Esophagus muscularis mucosa (tissue), 4 donors: ENCODE measurements at regions not wholly inside any gene's neighbourhood (a gene's known extent, or its start where the extent isn't known, plus 50 kb on each side); places are given as distances from the start of the nearest gene placed in this dataset.

Experiments used
- DNase-seq: peaks from one replicate; pipeline ENCODE4 v3.0.0-alpha.2; 2017; ENCODE audit errors: extremely low spot score
- H3K27ac ChIP-seq, 4 donors: fragments of 200-600 bp; sonication (generic); replicated peaks in 1 of 4; 1 replicate in 3 of 4; 2 replicates in 1 of 4; pipeline ENCODE4 v1.5.1; 2016 to 2019; ENCODE audit warnings: mild to moderate bottlenecking in 1 of 4
- H3K27me3 ChIP-seq, 4 donors: fragments of 200-600 bp; sonication (generic); one replicate each; pipeline versions ENCODE4 v1.5.1 to v1.6.0; 2016 to 2019
- H3K36me3 ChIP-seq, 4 donors: fragments of 200-600 bp; sonication (generic); one replicate each; pipeline ENCODE4 v1.5.1; 2016 to 2019
- H3K4me1 ChIP-seq, 4 donors: fragments of 200-600 bp; sonication (generic); one replicate each; pipeline ENCODE4 v1.5.1; 2016 to 2019
- H3K4me3 ChIP-seq, 4 donors: fragments of 200-600 bp; sonication (generic); 1 replicate in 2 of 4; 2 replicates in 2 of 4; pipeline ENCODE4 v1.5.1; 2016 to 2019; ENCODE audit warnings: mild to moderate bottlenecking in 4 of 4, moderate library complexity in 1 of 4
- H3K9me3 ChIP-seq, 4 donors: fragments of 200-600 bp; sonication (generic); 1 replicate in 3 of 4; 2 replicates in 1 of 4; pipeline ENCODE4 v1.5.1; 2016 to 2019
- CTCF ChIP-seq, 3 experiments: fragments of 200-600 bp in 2 of 3; fragments of 450-650 bp in 1 of 3; sonication (generic) in 2 of 3; IDR thresholded peaks; one replicate each; pipeline ENCODE4 v1.5.1; 2017 to 2019; ENCODE audit warnings: antibody characterized with exemption in 3 of 3, mild to moderate bottlenecking in 2 of 3, moderate library complexity in 1 of 3
- EP300 ChIP-seq: sonication (generic); formaldehyde crosslinking; IDR thresholded peaks from one replicate; pipeline ENCODE4 v1.6.1; 2017; ENCODE audit warnings: antibody characterized with exemption
- POLR2A ChIP-seq: fragments of 450-650 bp; IDR thresholded peaks from one replicate; pipeline ENCODE4 v1.6.1; 2017; ENCODE audit warnings: antibody characterized with exemption, moderate library complexity, mild to moderate bottlenecking, low read depth
- POLR2AphosphoS5 ChIP-seq, 2 donors: sonication (generic); formaldehyde crosslinking; IDR thresholded peaks; one replicate each; pipeline ENCODE4 v1.6.1; 2017; ENCODE audit warnings: antibody characterized with exemption in 2 of 2
- WGBS: methylation state at CpG from one replicate; pipeline ENCODE4 v1.1.5; 2018; 5-methylcytosine and 5-hydroxymethylcytosine counted together
- intact Hi-C: fragments of 100-400 bp; cut with DNase I; formaldehyde crosslinking; loops from one replicate; pipeline ENCODE4 v1.15.1; 2023

GRCh38 chr6:87995461-87995860 is 52.2 kb upstream of the SPACA1 start:
- Histone ChIP-seq H3K27ac (no peak overlapping the region), H3K4me1 (no peaks in the 10 kb centered on the region), H3K36me3 (no peaks in the 10 kb centered on the region), H3K9me3 (no peaks in the 10 kb centered on the region), H3K4me3 (no peak overlapping the region), H3K27me3 (no peaks in the 10 kb centered on the region)
- TF ChIP-seq EP300 (no peak), CTCF (IDR thresholded peaks at IDR 0.05) (no peak), POLR2AphosphoS5 (IDR thresholded peaks at IDR 0.05) (no peak), POLR2A (no peak)
- intact Hi-C loops, result no loop called here
- 53% methylated on average over 7 of the region's 7 CpGs for WGBS
- DNase-seq, result no peak

DNA sequence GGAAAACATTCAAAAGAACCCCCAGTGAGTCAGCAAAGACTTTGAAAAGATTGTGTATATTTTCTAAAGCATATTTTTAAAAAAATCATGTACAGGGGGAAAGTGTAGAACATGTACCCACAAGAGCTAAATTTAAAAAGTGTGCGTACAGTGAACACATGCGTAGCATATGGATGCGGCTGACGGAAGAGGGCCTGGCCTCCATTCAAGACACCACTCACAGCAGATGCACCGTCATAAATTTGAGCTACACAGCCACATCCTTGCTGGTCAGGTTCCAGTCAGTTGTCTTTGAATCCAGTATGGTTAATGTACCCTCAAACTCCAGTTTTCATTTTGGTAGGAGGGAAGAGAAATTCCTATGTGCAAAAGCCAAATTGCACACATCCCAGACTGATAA is 54.3 kb upstream of the SPACA1 start:
- Histone ChIP-seq H3K9me3 (no peaks in the 10 kb centered on the region), H3K27ac (no peak overlapping the region), H3K36me3 (no peaks in the 10 kb centered on the region), H3K4me1 (no peaks in the 10 kb centered on the region), H3K4me3 (no peak overlapping the region), H3K27me3 (no peaks in the 10 kb centered on the region)
- 80% methylated on average over 5 of the region's 5 CpGs for WGBS
- intact Hi-C loops, result no loop called here
- no peak for TF ChIP-seq EP300
- no peak for TF ChIP-seq CTCF (IDR thresholded peaks at IDR 0.05)
- TF ChIP-seq POLR2A, result no peak
- no peak for TF ChIP-seq POLR2AphosphoS5 (IDR thresholded peaks at IDR 0.05)
- DNase-seq, result no peak

DNA sequence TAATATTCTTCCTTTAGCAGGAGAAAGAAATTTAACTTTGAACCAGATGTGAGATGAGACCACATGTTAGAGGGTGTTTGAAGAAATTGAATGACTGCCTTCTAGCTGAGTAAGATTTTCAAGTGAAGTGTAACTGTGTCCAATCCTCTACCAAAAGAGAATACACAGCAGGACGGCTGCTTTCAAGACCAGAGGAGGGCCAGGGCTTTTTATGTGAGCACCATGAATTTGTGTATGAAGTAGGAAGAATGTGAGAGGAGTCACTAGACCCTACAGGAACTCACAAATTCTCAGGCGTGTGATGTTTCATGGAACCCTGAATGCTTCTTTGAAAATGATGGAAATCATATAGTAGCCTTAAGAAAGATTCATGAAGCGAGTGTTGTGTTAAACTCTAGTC is 56.8 kb upstream of the SPACA1 start:
- Histone ChIP-seq H3K4me3 (no peak overlapping the region), H3K27ac (no peak overlapping the region), H3K4me1 (no peaks in the 10 kb centered on the region), H3K9me3 (no peaks in the 10 kb centered on the region), H3K36me3 (no peaks in the 10 kb centered on the region), H3K27me3 (no peaks in the 10 kb centered on the region)
- 86% methylated on average over 3 of the region's 3 CpGs for WGBS
- intact Hi-C loops, result no loop called here
- TF ChIP-seq EP300, result no peak
- TF ChIP-seq POLR2A, result no peak
- no peak for TF ChIP-seq CTCF (IDR thresholded peaks at IDR 0.05)
- TF ChIP-seq POLR2AphosphoS5 (IDR thresholded peaks at IDR 0.05), result no peak
- DNase-seq, result no peak

DNA sequence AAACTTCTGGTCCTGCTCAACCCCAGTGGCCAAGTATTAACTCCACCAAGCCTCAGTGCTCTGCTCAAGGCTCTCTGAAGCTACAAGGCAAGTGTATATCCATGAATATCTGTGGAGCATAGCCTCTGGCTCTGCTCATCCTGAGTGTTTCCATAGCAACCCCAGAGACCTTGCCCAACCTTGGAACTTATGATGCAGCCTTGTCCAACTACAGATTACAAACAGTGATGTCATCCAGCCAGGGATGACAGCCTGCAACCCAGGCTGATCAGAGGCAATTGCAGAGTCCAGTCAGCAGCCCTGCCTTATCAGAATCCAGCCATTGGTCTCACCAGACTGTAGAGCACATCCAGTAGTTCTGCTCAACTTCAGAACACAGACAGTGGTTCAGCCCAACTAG is 65.5 kb upstream of the SPACA1 start:
- Histone ChIP-seq H3K27ac (no peak overlapping the region), H3K36me3 (no peaks in the 10 kb centered on the region), H3K27me3 (no peaks in the 10 kb centered on the region), H3K9me3 (no peaks in the 10 kb centered on the region), H3K4me3 (no peak overlapping the region), H3K4me1 (no peaks in the 10 kb centered on the region)
- DNase-seq, result no peak
- TF ChIP-seq CTCF (IDR thresholded peaks at IDR 0.05) (no peak), POLR2AphosphoS5 (IDR thresholded peaks at IDR 0.05) (no peak), EP300 (no peak), POLR2A (no peak)
- intact Hi-C loops, result no loop called here

DNA sequence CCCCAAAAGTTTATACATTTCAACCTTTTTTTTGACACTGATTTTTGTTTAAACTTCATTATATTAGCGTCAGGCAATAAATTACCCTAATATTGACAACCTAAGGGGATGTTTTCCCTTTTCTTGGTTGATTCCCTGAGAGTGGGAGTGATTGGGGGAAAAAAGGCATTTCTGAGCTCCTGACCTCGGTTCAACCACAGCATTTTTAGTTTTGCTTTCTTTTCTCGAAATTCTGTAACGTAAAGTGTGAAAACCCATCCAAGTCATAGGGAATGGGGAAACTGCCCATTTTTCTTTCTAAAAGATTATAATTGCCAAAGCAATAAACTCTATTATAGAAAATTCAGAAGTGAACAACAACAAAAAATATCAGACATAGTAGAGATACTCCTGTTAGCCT is 67.9 kb upstream of the SPACA1 start:
- H3K4me1 ChIP-seq, result no peaks in the 10 kb centered on the region
- WGBS, result 76% methylated on average over 4 of the region's 4 CpGs
- H3K36me3 ChIP-seq, result no peaks in the 10 kb centered on the region
- H3K27ac ChIP-seq, result no peak overlapping the region
- no peaks in the 10 kb centered on the region for H3K27me3 ChIP-seq
- no peak for TF ChIP-seq POLR2A
- no peak for TF ChIP-seq CTCF (IDR thresholded peaks at IDR 0.05)
- TF ChIP-seq POLR2AphosphoS5 (IDR thresholded peaks at IDR 0.05), result no peak
- no peak for TF ChIP-seq EP300
- H3K4me3 ChIP-seq, result no peak overlapping the region
- no peaks in the 10 kb centered on the region for H3K9me3 ChIP-seq
- intact Hi-C loops, result no loop called here
- DNase-seq, result no peak
